ENCODE measurements at regions not wholly inside any gene's neighbourhood (a gene's known extent, or its start where the extent isn't known, plus 50 kb on each side); places are given as distances from the start of the nearest gene placed in this dataset.

DNA sequence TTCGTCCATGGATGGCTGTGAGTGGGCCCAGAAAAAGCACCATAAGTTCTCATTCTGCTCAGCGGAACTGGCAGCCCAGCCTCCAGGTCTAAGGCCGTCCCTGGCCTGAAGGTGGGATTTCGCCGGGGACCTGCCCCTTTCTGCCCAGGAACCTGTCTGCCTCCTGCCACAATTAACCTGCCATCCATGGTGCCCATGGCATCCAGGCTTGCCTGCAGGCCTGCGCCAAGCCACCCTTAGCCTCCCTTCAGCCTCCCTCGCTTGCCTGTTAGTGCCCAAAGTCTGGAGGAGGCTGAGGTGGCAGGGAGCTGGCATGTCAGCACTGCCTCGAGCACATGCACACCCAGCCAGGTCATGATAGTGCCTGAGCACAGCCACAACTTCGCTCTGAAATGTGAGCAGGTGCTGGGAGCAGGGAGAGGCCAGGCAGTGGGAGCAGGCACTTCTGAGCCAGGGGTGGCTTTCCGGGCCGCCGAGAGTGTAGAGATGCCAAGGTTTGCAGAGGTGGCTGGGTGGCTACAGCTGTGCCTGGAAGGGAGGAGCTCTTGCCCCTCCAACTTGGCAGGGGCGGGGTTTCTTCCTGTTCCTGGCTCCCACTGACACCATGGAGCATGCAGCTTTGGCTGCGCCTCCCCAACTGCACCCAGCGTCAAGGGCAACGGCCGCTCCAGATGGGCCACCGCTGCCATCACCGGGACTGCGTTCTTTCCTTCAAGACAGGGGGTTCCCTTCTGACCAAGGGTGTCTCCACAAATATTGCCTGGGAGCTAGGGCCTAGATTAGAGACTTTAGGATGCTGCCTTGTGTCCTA lies 648.9 kb upstream of the VRK2 start:
- DNase-seq (ENCODE audit: low read depth in 1 of 2, low spot score in 2 of 2) (no peak), FAIRE-seq (no peak)
- H3K79me1 ChIP-seq (ENCODE audit: low read depth, low read length) = no peaks in the 10 kb centered on the region
- no peak overlapping the region for H3K9ac ChIP-seq (replicated peaks in 1 of 4; ENCODE audit: extremely low read depth in 1 of 4, low read depth in 3 of 4, low read length in 3 of 4)
- no peak overlapping the region for H3K4me3 ChIP-seq (ENCODE audit: extremely low read depth in 1 of 4, insufficient read depth in 2 of 4, low read depth in 3 of 4, low read length in 4 of 4)
- no peak overlapping the region for H3K4me2 ChIP-seq (ENCODE audit: insufficient read depth in 1 of 2, low read depth in 2 of 2, low read length in 2 of 2)
- H3K27ac ChIP-seq (ENCODE audit: low read depth, low read length) = no peak overlapping the region
- no peak overlapping the region for H4K5ac ChIP-seq (ENCODE audit: insufficient read length, low read depth, low read length)
- no peaks in the 10 kb centered on the region for H4K20me1 ChIP-seq (replicated peaks in 1 of 2; ENCODE audit: control insufficient read depth in 1 of 2, insufficient read depth in 2 of 2, low read length in 2 of 2)
- no peaks in the 10 kb centered on the region for H3K23me2 ChIP-seq (ENCODE audit: low read depth, low read length)
- H2BK15ac ChIP-seq (ENCODE audit: low read length) = no peak overlapping the region
- no peaks in the 10 kb centered on the region for H3K27me3 ChIP-seq (replicated peaks in 1 of 4; ENCODE audit: control insufficient read depth in 3 of 4, extremely low read depth in 1 of 4, insufficient read depth in 3 of 4, low read length in 3 of 4)
- no peak overlapping the region for H2AFZ ChIP-seq (ENCODE audit: low read length)
- H3K23ac ChIP-seq (ENCODE audit: insufficient read length) = no peak overlapping the region
- ChIA-PET POLR2A (ENCODE audit: partially characterized antibody) (no interaction called here), CTCF (ENCODE audit: partially characterized antibody) (interaction anchor here (0.6 to 1.1 kb wide), 3 partner anchors 23 to 654 kb away, joined by 3 read pairs; no protein-coding TSS in a partner anchor)
- H4K91ac ChIP-seq (replicated peaks; ENCODE audit: insufficient read length, low read length) = no peak overlapping the region
- H4K8ac ChIP-seq (ENCODE audit: extremely low read depth, insufficient read depth, low read length) = no peak overlapping the region
- H2BK20ac ChIP-seq (ENCODE audit: low read length) = no peak overlapping the region
- H2BK5ac ChIP-seq (ENCODE audit: low read depth, low read length) = no peak overlapping the region
- 0 out of 2 replicates have a peak overlapping the region, but pooled peaks have one; percentile 50 for H2BK12ac ChIP-seq (ENCODE audit: low read depth, low read length)
- no peak overlapping the region for H2AK5ac ChIP-seq (ENCODE audit: low read depth, low read length)
- H2BK120ac ChIP-seq (replicated peaks; ENCODE audit: low read depth, low read length) = no peak overlapping the region
- H3K14ac ChIP-seq (ENCODE audit: insufficient read length) = no peak overlapping the region
- H3K79me2 ChIP-seq (ENCODE audit: control insufficient read depth in 1 of 2, insufficient read depth in 2 of 2, low read length in 2 of 2) = no peaks in the 10 kb centered on the region
- H3K4me1 ChIP-seq (replicated peaks in 1 of 4; ENCODE audit: control insufficient read depth in 3 of 4, insufficient read depth in 4 of 4, low read length in 3 of 4) = peaks cover 0 to 4% (median 0%) of the 10 kb centered on the region in 4 experiments; a peak in 2 of 7 replicates
- 97% methylated on average over 19 of the region's 20 CpGs; no CpG with 5 or more reads in 1 of the 2 experiments for WGBS, 2 experiments (ENCODE audit: extremely low coverage in 1 of 2, insufficient coverage in 1 of 2, insufficient read length in 1 of 2, insufficient replicate concordance in 2 of 2, low coverage in 1 of 2, low lambda C conversion rate in 2 of 2, missing lambda C conversion rate in 1 of 2)
- H3K9me3 ChIP-seq (ENCODE audit: insufficient read depth in 2 of 2, low read depth in 1 of 2, low read length in 1 of 2) = no peaks in the 10 kb centered on the region; a peak in 1 of 4 replicates
- no peak overlapping the region for H3K56ac ChIP-seq (replicated peaks; ENCODE audit: insufficient read length, low read depth, low read length)
- TF ChIP-seq SAP30 (IDR thresholded peaks at IDR 0.05; ENCODE audit: insufficient read depth, insufficient replicate concordance, low read length) (no peak), JUN (IDR thresholded peaks at IDR 0.05; ENCODE audit: low read depth, low read length) (no peak), HDAC6 (IDR thresholded peaks at IDR 0.05; ENCODE audit: low read depth, low read length) (no peak), FOSL1 (IDR thresholded peaks at IDR 0.05; ENCODE audit: insufficient read depth, low read depth, low read length) (no peak), JUND (IDR thresholded peaks at IDR 0.05; ENCODE audit: low read length) (no peak), RBBP5 (IDR thresholded peaks at IDR 0.05; ENCODE audit: borderline replicate concordance, low read depth, low read length) (no peak), RNF2 (IDR thresholded peaks at IDR 0.05; ENCODE audit: borderline replicate concordance, low read depth, low read length, missing control alignments, poor library complexity, severe bottlenecking) (no peak), BRCA1 (IDR thresholded peaks at IDR 0.05; ENCODE audit: low read depth, low read length) (no peak), CEBPB (IDR thresholded peaks at IDR 0.05; ENCODE audit: low read depth, low read length) (no peak), TCF12 (IDR thresholded peaks at IDR 0.05; ENCODE audit: low read depth, low read length) (no peak), GABPA (IDR thresholded peaks at IDR 0.05; ENCODE audit: borderline replicate concordance, insufficient read depth, low read length) (no peak), TAF7 (optimal IDR thresholded peaks at IDR 0.05; ENCODE audit: borderline replicate concordance, low read depth, low read length) (no peak)
- no peaks in the 10 kb centered on the region for H3K36me3 ChIP-seq (ENCODE audit: control insufficient read depth in 2 of 4, insufficient read depth in 4 of 4, low read length in 3 of 4)
- H3K4ac ChIP-seq (replicated peaks; ENCODE audit: insufficient read length, low read depth, low read length) = no peak overlapping the region
- no peak overlapping the region for H3K18ac ChIP-seq (ENCODE audit: extremely low read depth, low read length)

All from H1 (cell line).